ENCODE measurements at regions not wholly inside any gene's neighbourhood (a gene's known extent, or its start where the extent isn't known, plus 50 kb on each side); places are given as distances from the start of the nearest gene placed in this dataset.

- no peak for DNase-seq
- H3K27ac ChIP-seq: no peak overlapping the region
- intact Hi-C loops (cut with DNase I): no loop called here
- H3K27me3 ChIP-seq: no peaks in the 10 kb centered on the region
- H3K9me3 ChIP-seq: peaks cover 0 to 4% (median 0%) of the 10 kb centered on the region in 12 donors
- H3K36me3 ChIP-seq: no peaks in the 10 kb centered on the region
- no peak for ATAC-seq
- TF ChIP-seq, protein P1, sequence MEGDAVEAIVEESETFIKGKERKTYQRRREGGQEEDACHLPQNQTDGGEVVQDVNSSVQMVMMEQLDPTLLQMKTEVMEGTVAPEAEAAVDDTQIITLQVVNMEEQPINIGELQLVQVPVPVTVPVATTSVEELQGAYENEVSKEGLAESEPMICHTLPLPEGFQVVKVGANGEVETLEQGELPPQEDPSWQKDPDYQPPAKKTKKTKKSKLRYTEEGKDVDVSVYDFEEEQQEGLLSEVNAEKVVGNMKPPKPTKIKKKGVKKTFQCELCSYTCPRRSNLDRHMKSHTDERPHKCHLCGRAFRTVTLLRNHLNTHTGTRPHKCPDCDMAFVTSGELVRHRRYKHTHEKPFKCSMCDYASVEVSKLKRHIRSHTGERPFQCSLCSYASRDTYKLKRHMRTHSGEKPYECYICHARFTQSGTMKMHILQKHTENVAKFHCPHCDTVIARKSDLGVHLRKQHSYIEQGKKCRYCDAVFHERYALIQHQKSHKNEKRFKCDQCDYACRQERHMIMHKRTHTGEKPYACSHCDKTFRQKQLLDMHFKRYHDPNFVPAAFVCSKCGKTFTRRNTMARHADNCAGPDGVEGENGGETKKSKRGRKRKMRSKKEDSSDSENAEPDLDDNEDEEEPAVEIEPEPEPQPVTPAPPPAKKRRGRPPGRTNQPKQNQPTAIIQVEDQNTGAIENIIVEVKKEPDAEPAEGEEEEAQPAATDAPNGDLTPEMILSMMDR (IDR thresholded peaks at IDR 0.05): no peak
- TF ChIP-seq POLR2A (IDR thresholded peaks at IDR 0.05): no peak
- H3K4me3 ChIP-seq: no peak overlapping the region
- WGBS, 4 donors: 94 to 96% (median 95%) methylated on average over 17 of the region's 17 CpGs
- H3K4me1 ChIP-seq: no peaks in the 10 kb centered on the region
Observed at GRCh38 chr7:53087274-53087673, 51.8 kb downstream of the POM121L12 start.

DNA sequence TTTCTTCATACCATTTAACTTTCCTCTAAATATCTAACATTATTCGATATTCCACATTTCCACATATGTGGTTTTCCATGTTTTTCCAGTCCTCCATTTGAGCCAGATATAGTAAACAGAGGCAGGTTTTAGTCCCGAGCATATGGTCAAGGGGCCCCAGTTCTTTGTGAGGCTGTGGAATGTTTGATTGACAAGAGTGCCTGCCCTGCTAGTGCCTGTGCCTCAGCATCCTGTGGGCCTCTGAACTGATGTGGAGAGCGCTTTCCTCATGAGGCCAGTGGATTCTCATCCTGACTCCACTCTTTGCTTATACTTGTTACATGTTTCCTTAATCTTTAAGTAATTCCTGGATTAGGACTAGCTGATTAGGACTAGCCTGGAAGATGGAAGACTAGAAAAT lies 58.8 kb downstream of the POM121L12 start:
- H3K36me3 ChIP-seq: no peaks in the 10 kb centered on the region
- intact Hi-C loops (cut with DNase I): no loop called here
- ATAC-seq: no peak

DNA sequence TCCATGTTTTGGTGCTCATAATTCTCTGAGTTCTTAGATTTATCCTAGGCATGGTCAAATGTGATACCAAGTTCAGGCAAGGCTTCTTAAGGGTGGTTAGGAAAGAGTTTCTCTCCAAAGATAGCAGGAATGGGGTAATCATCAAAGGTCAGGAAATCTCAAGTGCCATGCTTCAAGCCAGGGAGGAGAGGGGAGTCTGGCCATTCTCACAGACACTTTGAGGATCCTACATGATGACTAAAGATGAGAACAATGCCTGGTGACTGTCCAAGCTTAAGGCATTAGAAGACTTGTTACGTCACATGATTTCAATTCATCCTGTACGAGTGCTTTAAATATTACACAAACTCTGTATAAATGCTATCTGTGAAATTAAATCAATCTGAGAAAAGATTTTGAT lies 59.4 kb downstream of the POM121L12 start:
- Histone ChIP-seq H3K4me1 (no peaks in the 10 kb centered on the region), H3K4me3 (no peak overlapping the region), H3K36me3 (no peaks in the 10 kb centered on the region), H3K27me3 (no peaks in the 10 kb centered on the region), H3K27ac (no peak overlapping the region), H3K9me3 (peaks cover 0 to 6% (median 0%) of the 10 kb centered on the region in 12 donors)
- WGBS, 4 donors: 21 to 43% (median 31%) methylated on average over 2 of the region's 2 CpGs
- intact Hi-C loops (cut with DNase I): no loop called here
- no peak for DNase-seq
- ATAC-seq: peak in 2 of 4 donors; percentile 65 to 72
- TF ChIP-seq, protein P1 (IDR thresholded peaks at IDR 0.05): no peak
- TF ChIP-seq POLR2A (IDR thresholded peaks at IDR 0.05): no peak

More for the DNA sequence above, 58.8 kb downstream of the POM121L12 start:
- Histone ChIP-seq H3K4me1 (no peaks in the 10 kb centered on the region), H3K27me3 (no peaks in the 10 kb centered on the region), H3K27ac (no peak overlapping the region), H3K4me3 (no peak overlapping the region), H3K9me3 (peaks cover 0 to 6% (median 0%) of the 10 kb centered on the region in 12 donors)
- TF ChIP-seq, protein P1 (IDR thresholded peaks at IDR 0.05): no peak
- no peak for TF ChIP-seq POLR2A (IDR thresholded peaks at IDR 0.05)
- WGBS, 4 donors: 77 to 84% (median 81%) methylated on average over 3 of the region's 3 CpGs
- no peak for DNase-seq

DNA sequence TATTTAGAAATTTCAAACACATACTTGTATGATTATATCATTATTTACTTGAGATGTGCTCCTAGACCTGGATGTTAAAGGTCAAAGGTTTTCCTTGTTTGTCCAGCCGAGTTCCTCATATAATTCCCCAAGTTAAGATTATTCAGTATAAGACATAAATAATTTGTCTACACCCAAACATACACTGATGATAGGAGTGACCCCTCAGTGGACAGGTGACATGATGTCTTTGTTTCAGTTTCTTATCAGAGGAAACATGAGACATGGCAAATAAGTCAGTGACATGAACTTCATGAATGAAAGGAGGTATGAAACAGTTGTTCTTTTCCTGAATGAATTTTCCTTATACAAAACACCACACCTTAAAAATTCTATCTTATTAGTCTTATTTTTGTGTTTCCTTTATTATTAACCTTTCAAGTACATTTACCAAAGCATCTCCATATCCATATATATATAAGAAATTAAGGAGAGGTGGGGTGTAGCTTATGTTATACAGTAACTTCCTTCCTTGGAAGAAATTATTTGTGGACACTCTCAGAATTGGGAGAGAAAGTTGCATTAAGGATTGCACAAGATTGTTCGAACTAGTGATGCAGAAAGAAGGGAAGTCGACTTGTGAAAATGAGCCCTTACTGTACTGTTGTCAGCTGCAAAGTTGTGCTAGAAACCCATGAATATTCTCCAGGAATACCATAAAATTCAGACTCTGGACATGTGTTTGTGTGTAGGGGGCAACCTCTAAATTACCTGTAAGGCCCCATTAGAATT lies 60.5 kb downstream of the POM121L12 start:
- no peaks in the 10 kb centered on the region for H3K4me1 ChIP-seq
- no peaks in the 10 kb centered on the region for H3K36me3 ChIP-seq
- ATAC-seq (no peak), DNase-seq (no peak)
- intact Hi-C loops (cut with DNase I): no loop called here
- 41 to 62% (median 53%) methylated on average over 3 of the region's 3 CpGs for WGBS, 4 donors
- no peak overlapping the region for H3K4me3 ChIP-seq
- H3K9me3 ChIP-seq: peaks cover 0 to 6% (median 0%) of the 10 kb centered on the region in 12 donors
- no peak for TF ChIP-seq POLR2A (IDR thresholded peaks at IDR 0.05)
- TF ChIP-seq, protein P1 (IDR thresholded peaks at IDR 0.05): no peak
- no peaks in the 10 kb centered on the region for H3K27me3 ChIP-seq
- H3K27ac ChIP-seq: no peak overlapping the region
